Endothelial cell of umbilical vein (primary cell): ENCODE measurements at regions not wholly inside any gene's neighbourhood (a gene's known extent, or its start where the extent isn't known, plus 50 kb on each side); places are given as distances from the start of the nearest gene placed in this dataset.

ENCODE experiments used
- BruUV-seq: library from RNA; stranded (reverse); fragments of 400-500 nt; replicated peaks from 2 replicates; lab custom pipeline; 2021; lab: Mats Ljungman, UMichigan
- CTCF ChIA-PET: fragments of 300-600, 350-600 bp; sonication (Branson Sonifier 250); formaldehyde crosslinking; loops from one replicate; lab custom pipeline; 2021; ENCODE audit warnings: antibody characterized with exemption, inconsistent platforms; lab: Charles Lee
- POLR2A ChIA-PET: fragments of 300-600, 350-600 bp; sonication (Branson Sonifier 250); formaldehyde crosslinking; loops from one replicate; lab custom pipeline; 2021; ENCODE audit warnings: antibody characterized with exemption, inconsistent platforms; lab: Charles Lee
- DNase-seq: peaks from one replicate; pipeline ENCODE4 v3.0.0-alpha.2; 2011; ENCODE audit warnings: low read depth, low spot score
- FAIRE-seq: peaks from 2 replicates; lab custom pipeline; 2011; peaks lifted over from hg19 to GRCh38; lab: Jason Lieb, UNC
- H2AFZ ChIP-seq: 2 replicates; pipeline ENCODE4 v1.6.0; 2012; ENCODE audit warnings: low read depth, low read length, control low read depth, inconsistent platforms
- H3K27ac ChIP-seq: 2 replicates; pipeline ENCODE4 v1.5.1; 2011; ENCODE audit warnings: low read depth, mild to moderate bottlenecking, control low read depth, low read length, moderate library complexity; ENCODE audit not compliant: insufficient read depth
- H3K27me3 ChIP-seq, 2 experiments: 2 replicates each; pipeline versions ENCODE4 v1.6.0 to v1.6.1; 2011; ENCODE audit warnings: low read length in 2 of 2, mixed read lengths in 1 of 2; ENCODE audit not compliant: control insufficient read depth in 2 of 2, insufficient read depth in 2 of 2
- H3K36me3 ChIP-seq, 2 experiments: 2 replicates in 1 of 2; 3 replicates in 1 of 2; pipeline ENCODE4 v1.5.1; 2011; ENCODE audit warnings: low read length in 2 of 2, mild to moderate bottlenecking in 1 of 2, moderate library complexity in 1 of 2; ENCODE audit not compliant: control insufficient read depth in 2 of 2, insufficient read depth in 2 of 2; ENCODE audit errors: extremely low read depth in 1 of 2
- H3K4me1 ChIP-seq: 3 replicates; pipeline ENCODE4 v1.5.1; 2011; ENCODE audit warnings: mild to moderate bottlenecking, low read length; ENCODE audit not compliant: control insufficient read depth, insufficient read depth; ENCODE audit errors: extremely low read depth
- H3K4me2 ChIP-seq: 2 replicates; pipeline ENCODE4 v1.6.1; 2011; ENCODE audit warnings: low read length, control low read depth, mixed read lengths; ENCODE audit not compliant: insufficient read depth
- H3K4me3 ChIP-seq, 3 experiments: fragments of 200-600 bp in 1 of 3; sonication (generic), shearing (Covaris generic) in 1 of 3; replicated peaks in 1 of 3; 2 replicates each; pipeline ENCODE4 v1.5.1; 2011 to 2016; ENCODE audit warnings: control low read depth in 3 of 3, low read length in 3 of 3, mild to moderate bottlenecking in 2 of 3, inconsistent platforms in 1 of 3, low read depth in 1 of 3, moderate library complexity in 1 of 3; ENCODE audit not compliant: insufficient read depth in 1 of 3
- H3K79me2 ChIP-seq: 2 replicates; pipeline ENCODE4 v1.6.0; 2012; ENCODE audit warnings: low read length, inconsistent platforms; ENCODE audit not compliant: control insufficient read depth, insufficient read depth
- H3K9ac ChIP-seq: replicated peaks from 2 replicates; pipeline ENCODE3; 2011; ENCODE audit warnings: low read length, control low read depth; ENCODE audit not compliant: insufficient read depth; ENCODE audit errors: extremely low read depth
- H3K9me1 ChIP-seq: replicated peaks from 3 replicates; pipeline ENCODE4 v1.6.0; 2011; ENCODE audit warnings: mild to moderate bottlenecking, low read length; ENCODE audit not compliant: control insufficient read depth, insufficient read depth; ENCODE audit errors: extremely low read depth
- H3K9me3 ChIP-seq: replicated peaks from 2 replicates; pipeline ENCODE4 v1.5.1; 2012; ENCODE audit warnings: low read length, inconsistent platforms; ENCODE audit not compliant: control insufficient read depth, insufficient read depth
- H4K20me1 ChIP-seq: replicated peaks from 2 replicates; pipeline ENCODE3; 2011; ENCODE audit warnings: mild to moderate bottlenecking, low read length; ENCODE audit not compliant: control insufficient read depth, insufficient read depth; ENCODE audit errors: extremely low read depth
- EZH2 ChIP-seq: IDR thresholded peaks from 2 replicates; pipeline ENCODE4 v1.6.1; 2012; ENCODE audit warnings: borderline replicate concordance, low read depth, mild to moderate bottlenecking, moderate library complexity, low read length, inconsistent platforms; ENCODE audit not compliant: severe bottlenecking
- FOS ChIP-seq: IDR thresholded peaks from 2 replicates; pipeline ENCODE4 v1.6.1; 2011; ENCODE audit warnings: mild to moderate bottlenecking, low read length, moderate library complexity, borderline replicate concordance; ENCODE audit not compliant: insufficient read depth
- GATA2 ChIP-seq: IDR thresholded peaks from 2 replicates; pipeline ENCODE4 v1.7.0; 2011; ENCODE audit warnings: low read depth, mild to moderate bottlenecking, moderate library complexity, mixed read lengths, low read length; ENCODE audit not compliant: insufficient read length, insufficient read depth
- JUN ChIP-seq: IDR thresholded peaks from 2 replicates; pipeline ENCODE4 v1.6.1; 2011; ENCODE audit warnings: borderline replicate concordance, low read depth; ENCODE audit not compliant: insufficient read length, insufficient read depth
- MYC ChIP-seq: IDR thresholded peaks from one replicate; pipeline ENCODE4 v1.6.1; 2011; ENCODE audit warnings: mild to moderate bottlenecking, low read depth, low read length
- POLR2A ChIP-seq: IDR thresholded peaks from 2 replicates; pipeline ENCODE4 v1.6.1; 2012; ENCODE audit warnings: low read depth, mild to moderate bottlenecking, control low read depth, low read length
- POLR2AphosphoS5 ChIP-seq: IDR thresholded peaks from 2 replicates; pipeline ENCODE4 v1.6.1; 2012; ENCODE audit warnings: low read depth, mild to moderate bottlenecking, control low read depth, low read length, moderate library complexity; ENCODE audit not compliant: insufficient read depth
- dilution Hi-C: fragments of 300-500 bp; cut with MboI; formaldehyde crosslinking; loops from one replicate; pipeline ENCODE4 v1.15.0; 2019; ENCODE audit warnings: low sequenced_read_pairs; ENCODE audit not compliant: extremely low pct_ligation_motif_present
- intact Hi-C: fragments of 100-400 bp; cut with micrococcal nuclease; formaldehyde crosslinking; loops from one replicate; pipeline ENCODE4 v1.10.0; 2022
- TF ChIP-seq, protein P1 (sequence below): IDR thresholded peaks from 2 replicates; pipeline ENCODE4 v1.6.1; 2011; ENCODE audit not compliant: insufficient read depth, insufficient read length
- TF ChIP-seq, protein P2 (sequence below), 2 donors: IDR thresholded peaks; 1 replicate in 1 of 2; 2 replicates in 1 of 2; pipeline ENCODE4 v1.5.1; 2011; ENCODE audit warnings: low read length in 2 of 2, mild to moderate bottlenecking in 2 of 2, moderate library complexity in 2 of 2, control low read depth in 1 of 2, inconsistent platforms in 1 of 2, low read depth in 1 of 2; ENCODE audit not compliant: insufficient read depth in 1 of 2; ENCODE audit errors: extremely low read depth in 1 of 2

DNA sequence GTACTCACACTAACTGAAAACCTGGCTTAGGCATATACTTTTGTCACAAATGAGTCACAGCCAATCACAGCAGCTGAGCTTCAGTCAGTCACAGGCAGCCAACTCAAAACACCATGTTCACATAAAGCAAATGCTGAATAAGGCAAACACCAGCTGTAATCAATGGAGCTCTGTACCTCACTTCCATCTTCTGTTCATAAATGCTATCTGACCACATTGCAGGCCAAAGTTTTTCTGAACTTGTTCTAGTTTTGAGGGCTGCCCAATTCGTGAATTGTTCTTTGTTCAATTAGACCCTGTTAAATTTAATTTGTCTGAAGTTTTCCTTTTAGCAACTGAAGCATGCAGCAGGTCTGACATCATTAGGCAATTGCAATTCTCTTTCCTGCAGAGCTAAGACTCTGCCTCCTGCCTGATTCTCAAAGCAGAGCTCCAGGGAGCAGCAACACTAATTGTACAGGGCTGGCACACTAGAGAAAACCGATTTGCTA is 129.9 kb downstream of the WIF1 start:
- Histone ChIP-seq H3K4me1 (no peaks in the 10 kb centered on the region), H3K9me3 (no peaks in the 10 kb centered on the region), H3K27ac (no peak overlapping the region), H3K9me1 (no peaks in the 10 kb centered on the region), H3K79me2 (no peaks in the 10 kb centered on the region), H3K9ac (no peak overlapping the region), H3K4me2 (no peak overlapping the region), H2AFZ (no peak overlapping the region), H3K36me3 (no peaks in the 10 kb centered on the region), H3K4me3 (no peak overlapping the region), H3K27me3 (peaks cover 5 to 14% of the 10 kb centered on the region in 2 experiments), H4K20me1 (no peaks in the 10 kb centered on the region)
- CTCF ChIA-PET: no interaction called here
- POLR2A ChIA-PET: no interaction called here
- intact Hi-C loops (no loop called here), dilution Hi-C loops (no loop called here)
- TF ChIP-seq MYC (no peak), GATA2 (no peak), FOS (no peak), POLR2A (no peak), POLR2AphosphoS5 (no peak), EZH2 (no peak), JUN (no peak)
- TF ChIP-seq, protein P1, sequence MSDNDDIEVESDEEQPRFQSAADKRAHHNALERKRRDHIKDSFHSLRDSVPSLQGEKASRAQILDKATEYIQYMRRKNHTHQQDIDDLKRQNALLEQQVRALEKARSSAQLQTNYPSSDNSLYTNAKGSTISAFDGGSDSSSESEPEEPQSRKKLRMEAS: no peak
- TF ChIP-seq, protein P2, sequence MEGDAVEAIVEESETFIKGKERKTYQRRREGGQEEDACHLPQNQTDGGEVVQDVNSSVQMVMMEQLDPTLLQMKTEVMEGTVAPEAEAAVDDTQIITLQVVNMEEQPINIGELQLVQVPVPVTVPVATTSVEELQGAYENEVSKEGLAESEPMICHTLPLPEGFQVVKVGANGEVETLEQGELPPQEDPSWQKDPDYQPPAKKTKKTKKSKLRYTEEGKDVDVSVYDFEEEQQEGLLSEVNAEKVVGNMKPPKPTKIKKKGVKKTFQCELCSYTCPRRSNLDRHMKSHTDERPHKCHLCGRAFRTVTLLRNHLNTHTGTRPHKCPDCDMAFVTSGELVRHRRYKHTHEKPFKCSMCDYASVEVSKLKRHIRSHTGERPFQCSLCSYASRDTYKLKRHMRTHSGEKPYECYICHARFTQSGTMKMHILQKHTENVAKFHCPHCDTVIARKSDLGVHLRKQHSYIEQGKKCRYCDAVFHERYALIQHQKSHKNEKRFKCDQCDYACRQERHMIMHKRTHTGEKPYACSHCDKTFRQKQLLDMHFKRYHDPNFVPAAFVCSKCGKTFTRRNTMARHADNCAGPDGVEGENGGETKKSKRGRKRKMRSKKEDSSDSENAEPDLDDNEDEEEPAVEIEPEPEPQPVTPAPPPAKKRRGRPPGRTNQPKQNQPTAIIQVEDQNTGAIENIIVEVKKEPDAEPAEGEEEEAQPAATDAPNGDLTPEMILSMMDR (IDR thresholded peaks at IDR 0.05; ENCODE audit: extremely low read depth in 1 of 2, insufficient read depth in 1 of 2, low read depth in 1 of 2, low read length in 2 of 2): no peak
- no TSS peak for BruUV-seq
- DNase-seq: no peak
- no peak for FAIRE-seq
